Activated T-helper 1 cell treated with anti-CD3 and anti-CD28 coated beads, Interleukin-12 subunit alpha, Interleukin-12 subunit beta, Interleukin-2, Interleukin-4 antibody, amounts not matched to agents 30 ng/mL and 10 ng/mL and 1 ng/mL, durations not matched to agents 14 hours and 24 hours and 36 hours (primary cell): ENCODE measurements at regions not wholly inside any gene's neighbourhood (a gene's known extent, or its start where the extent isn't known, plus 50 kb on each side); places are given as distances from the start of the nearest gene placed in this dataset.
"Not testable (repeated sequence)": the region's sequence is repeated elsewhere in the genome, so short reads cannot be mapped to it uniquely, and the experiment has no call there.

Source experiments
- DNase-seq: peaks from one replicate; pipeline ENCODE4 v3.0.0; 2021; ENCODE audit warnings: low spot score
- H3K27ac Mint-ChIP-seq: one replicate; pipeline ENCODE4 v1.8.0; 2021; ENCODE audit warnings: mild to moderate bottlenecking, mixed read lengths
- H3K27me3 Mint-ChIP-seq: one replicate; pipeline ENCODE4 v1.8.0; 2022; ENCODE audit warnings: mild to moderate bottlenecking, moderate library complexity, mixed read lengths; ENCODE audit not compliant: insufficient read depth
- H3K36me3 Mint-ChIP-seq: one replicate; pipeline ENCODE4 v1.8.0; 2021; ENCODE audit warnings: low read depth, mixed read lengths
- H3K4me1 Mint-ChIP-seq: one replicate; pipeline ENCODE4 v1.8.0; 2021; ENCODE audit warnings: low read depth, mixed read lengths
- H3K4me3 Mint-ChIP-seq: one replicate; pipeline ENCODE4 v1.8.0; 2021; ENCODE audit warnings: mild to moderate bottlenecking, moderate library complexity, mixed read lengths
- H3K9me3 Mint-ChIP-seq: one replicate; pipeline ENCODE4 v1.8.0; 2021; ENCODE audit warnings: mixed read lengths
- intact Hi-C: fragments of 100-400 bp; cut with micrococcal nuclease; formaldehyde crosslinking; loops from one replicate; pipeline ENCODE4 v1.15.1; 2024

- no peak for DNase-seq
- Mint-ChIP-seq H3K27ac (no peak overlapping the region), H3K4me1 (peaks cover 10% of the 10 kb centered on the region), H3K4me3 (no peak overlapping the region), H3K27me3 (no peaks in the 10 kb centered on the region), H3K36me3 (no peaks in the 10 kb centered on the region), H3K9me3 (no peaks in the 10 kb centered on the region)
- intact Hi-C loops = loop anchor here (5.0 kb wide), 1 partner anchor 307 kb away; no protein-coding TSS in a partner anchor
Observed at GRCh38 chr2:207353836-207354235, 175.9 kb upstream of the CREB1 start.

GRCh38 chr2:207354462-207354861 lies 175.3 kb upstream of the CREB1 start:
- Mint-ChIP-seq H3K27ac (no peak overlapping the region), H3K36me3 (no peaks in the 10 kb centered on the region), H3K4me1 (peaks cover 10% of the 10 kb centered on the region), H3K27me3 (no peaks in the 10 kb centered on the region), H3K9me3 (no peaks in the 10 kb centered on the region), H3K4me3 (no peak overlapping the region)
- DNase-seq = no peak
- intact Hi-C loops = loop anchor here (5.0 kb wide), 1 partner anchor 307 kb away; no protein-coding TSS in a partner anchor

- H3K9me3 Mint-ChIP-seq = no peaks in the 10 kb centered on the region
- no peaks in the 10 kb centered on the region for H3K36me3 Mint-ChIP-seq
- H3K4me1 Mint-ChIP-seq = peaks cover 14% of the 10 kb centered on the region
- H3K4me3 Mint-ChIP-seq = no peak overlapping the region
- no peak for DNase-seq
- H3K27ac Mint-ChIP-seq = no peak overlapping the region
- intact Hi-C loops = no loop called here
- no peaks in the 10 kb centered on the region for H3K27me3 Mint-ChIP-seq
Observed at GRCh38 chr2:207356567-207356966, 173.2 kb upstream of the CREB1 start.

GRCh38 chr2:207357216-207357615 lies 172.5 kb upstream of the CREB1 start:
- no peaks in the 10 kb centered on the region for H3K36me3 Mint-ChIP-seq
- no peak for DNase-seq
- no peaks in the 10 kb centered on the region for H3K27me3 Mint-ChIP-seq
- H3K9me3 Mint-ChIP-seq = no peaks in the 10 kb centered on the region
- H3K4me1 Mint-ChIP-seq = peaks cover 14% of the 10 kb centered on the region
- H3K4me3 Mint-ChIP-seq = no peak overlapping the region
- H3K27ac Mint-ChIP-seq = no peak overlapping the region
- intact Hi-C loops = no loop called here

- intact Hi-C loops = no loop called here
- Mint-ChIP-seq H3K9me3 (peaks cover 3% of the 10 kb centered on the region), H3K27me3 (peaks cover 1% of the 10 kb centered on the region), H3K4me1 (peaks cover 4% of the 10 kb centered on the region), H3K36me3 (no peaks in the 10 kb centered on the region), H3K4me3 (no peak overlapping the region), H3K27ac (no peak overlapping the region)
- DNase-seq = no peak
Observed at GRCh38 chr2:207362716-207363115, 167.0 kb upstream of the CREB1 start.

- intact Hi-C loops = no loop called here
- H3K36me3 Mint-ChIP-seq = no peaks in the 10 kb centered on the region
- H3K27me3 Mint-ChIP-seq = peaks cover 1% of the 10 kb centered on the region
- peaks cover 3% of the 10 kb centered on the region for H3K9me3 Mint-ChIP-seq
- no peak for DNase-seq
- no peak overlapping the region for H3K27ac Mint-ChIP-seq
- peaks cover 4% of the 10 kb centered on the region for H3K4me1 Mint-ChIP-seq
- H3K4me3 Mint-ChIP-seq = no peak overlapping the region
Observed at GRCh38 chr2:207363761-207364290, 165.9 kb upstream of the CREB1 start.

- Mint-ChIP-seq H3K9me3 (peaks cover 13% of the 10 kb centered on the region), H3K36me3 (peaks cover 6% of the 10 kb centered on the region), H3K27ac (no peak overlapping the region), H3K4me3 (no peak overlapping the region), H3K4me1 (no peaks in the 10 kb centered on the region), H3K27me3 (no peaks in the 10 kb centered on the region)
- intact Hi-C loops = no loop called here
- DNase-seq = no peak
Observed at GRCh38 chr2:207370646-207371045, 159.1 kb upstream of the CREB1 start.

- Mint-ChIP-seq H3K36me3 (peaks cover 6% of the 10 kb centered on the region), H3K27ac (no peak overlapping the region), H3K9me3 (peaks cover 20% of the 10 kb centered on the region), H3K4me1 (no peaks in the 10 kb centered on the region), H3K4me3 (no peak overlapping the region), H3K27me3 (no peaks in the 10 kb centered on the region)
- intact Hi-C loops = no loop called here
- no peak for DNase-seq
Observed at GRCh38 chr2:207371877-207372276, 157.9 kb upstream of the CREB1 start.

- no peak for DNase-seq
- Mint-ChIP-seq H3K27me3 (no peaks in the 10 kb centered on the region), H3K27ac (no peak overlapping the region), H3K4me3 (no peak overlapping the region), H3K36me3 (peaks cover 6% of the 10 kb centered on the region), H3K4me1 (no peaks in the 10 kb centered on the region), H3K9me3 (peaks cover 24% of the 10 kb centered on the region)
- intact Hi-C loops = no loop called here
Observed at GRCh38 chr2:207372483-207372882, 157.3 kb upstream of the CREB1 start.

- Mint-ChIP-seq H3K27ac (no peak overlapping the region), H3K9me3 (peaks cover 53% of the 10 kb centered on the region)
Observed at GRCh38 chr2:207375207-207375875, 154.4 kb upstream of the CREB1 start.

GRCh38 chr2:207378620-207379019 lies 151.1 kb upstream of the CREB1 start:
- H3K4me3 Mint-ChIP-seq, H3K27ac Mint-ChIP-seq, intact Hi-C loops, DNase-seq, H3K27me3 Mint-ChIP-seq, H3K36me3 Mint-ChIP-seq, H3K4me1 Mint-ChIP-seq: not testable (repeated sequence)
- peaks cover 64% of the 10 kb centered on the region for H3K9me3 Mint-ChIP-seq

More at GRCh38 chr2:207375207-207375875, 154.4 kb upstream of the CREB1 start:
- Mint-ChIP-seq H3K4me3 (no peak overlapping the region), H3K4me1 (no peaks in the 10 kb centered on the region), H3K36me3 (peaks cover 12% of the 10 kb centered on the region), H3K27me3 (no peaks in the 10 kb centered on the region)
- no peak for DNase-seq
- intact Hi-C loops = no loop called here

GRCh38 chr2:207385076-207385475 lies 144.7 kb upstream of the CREB1 start:
- peaks cover 30% of the 10 kb centered on the region for H3K9me3 Mint-ChIP-seq
- H3K27ac Mint-ChIP-seq = no peak overlapping the region
- no peaks in the 10 kb centered on the region for H3K4me1 Mint-ChIP-seq
- no peaks in the 10 kb centered on the region for H3K36me3 Mint-ChIP-seq
- no peak for DNase-seq
- intact Hi-C loops = no loop called here
- no peak overlapping the region for H3K4me3 Mint-ChIP-seq
- H3K27me3 Mint-ChIP-seq = no peaks in the 10 kb centered on the region

- Mint-ChIP-seq H3K27me3 (no peaks in the 10 kb centered on the region), H3K4me1 (no peaks in the 10 kb centered on the region), H3K4me3 (no peak overlapping the region), H3K27ac (no peak overlapping the region), H3K36me3 (no peaks in the 10 kb centered on the region), H3K9me3 (peaks cover 27% of the 10 kb centered on the region)
- intact Hi-C loops = no loop called here
- DNase-seq = no peak
Observed at GRCh38 chr2:207385903-207386302, 143.9 kb upstream of the CREB1 start.
